ENCODE measurements at regions not wholly inside any gene's neighbourhood (a gene's known extent, or its start where the extent isn't known, plus 50 kb on each side); places are given as distances from the start of the nearest gene placed in this dataset.
"Not testable (repeated sequence)": the region's sequence is repeated elsewhere in the genome, so short reads cannot be mapped to it uniquely, and the experiment has no call there.

- Histone ChIP-seq H3K27ac (no peak overlapping the region), H3K36me3 (no peaks in the 10 kb centered on the region), H3K27me3 (no peaks in the 10 kb centered on the region), H3K4me3 (no peak overlapping the region), H3K4me1 (no peaks in the 10 kb centered on the region), H3K9me3 (no peaks in the 10 kb centered on the region)
- in situ Hi-C loops (cut with MboI; ENCODE audit: low pct_ligation_motif_present in 1 of 4, low pct_unique_long_range_greater_than_20kb in 1 of 4, low sequenced_read_pairs in 3 of 4): no loop called here
- 55 to 100% methylated on average over 1 to 3 of the region's 3 CpGs for WGBS, 2 donors (ENCODE audit: low coverage in 1 of 2)
- intact Hi-C loops (cut with DNase I; ENCODE audit: low total_unique reads): no loop called here
- TF ChIP-seq EP300 (IDR thresholded peaks at IDR 0.05; ENCODE audit: low read depth) (no peak), POLR2A (IDR thresholded peaks at IDR 0.05) (no peak), POLR2AphosphoS5 (IDR thresholded peaks at IDR 0.05) (no peak), CTCF (IDR thresholded peaks at IDR 0.05) (no peak)
- DNase-seq: no peak
These were observed 276.0 kb downstream of the GJA1 start for GRCh38 chr6:121711472-121711871.

- intact Hi-C loops (cut with DNase I; ENCODE audit: low total_unique reads): no loop called here
- Histone ChIP-seq H3K36me3 (no peaks in the 10 kb centered on the region), H3K27ac (no peak overlapping the region), H3K27me3 (no peaks in the 10 kb centered on the region), H3K4me3 (no peak overlapping the region), H3K9me3 (no peaks in the 10 kb centered on the region), H3K4me1 (no peaks in the 10 kb centered on the region)
- DNase-seq: no peak
- in situ Hi-C loops (cut with MboI; ENCODE audit: low pct_ligation_motif_present in 1 of 4, low pct_unique_long_range_greater_than_20kb in 1 of 4, low sequenced_read_pairs in 3 of 4): no loop called here
- TF ChIP-seq POLR2A (IDR thresholded peaks at IDR 0.05) (no peak), EP300 (IDR thresholded peaks at IDR 0.05; ENCODE audit: low read depth) (no peak), CTCF (IDR thresholded peaks at IDR 0.05) (no peak), POLR2AphosphoS5 (IDR thresholded peaks at IDR 0.05) (no peak)
- WGBS, 2 donors (ENCODE audit: low coverage in 1 of 2): 55 to 63% methylated on average over 4 of the region's 4 CpGs
These were observed 282.2 kb downstream of the GJA1 start for GRCh38 chr6:121717686-121718085.

- H3K4me1 ChIP-seq; H3K36me3 ChIP-seq; in situ Hi-C loops (cut with MboI; ENCODE audit: low pct_ligation_motif_present in 1 of 4, low pct_unique_long_range_greater_than_20kb in 1 of 4, low sequenced_read_pairs in 3 of 4); DNase-seq; intact Hi-C loops (cut with DNase I; ENCODE audit: low total_unique reads); H3K9me3 ChIP-seq; H3K4me3 ChIP-seq; H3K27me3 ChIP-seq; H3K27ac ChIP-seq: not testable (repeated sequence)
- WGBS, 2 donors (ENCODE audit: low coverage in 1 of 2): 83 to 87% methylated on average over 1 of the region's 1 CpG
These were observed 285.4 kb downstream of the GJA1 start for GRCh38 chr6:121720867-121721266.

- TF ChIP-seq CTCF (IDR thresholded peaks at IDR 0.05): no peak
- TF ChIP-seq POLR2AphosphoS5 (IDR thresholded peaks at IDR 0.05): no peak
- TF ChIP-seq POLR2A (IDR thresholded peaks at IDR 0.05): no peak
- TF ChIP-seq EP300 (IDR thresholded peaks at IDR 0.05; ENCODE audit: low read depth): no peak
- 68 to 79% methylated on average over 2 of the region's 2 CpGs for WGBS, 2 donors (ENCODE audit: low coverage in 1 of 2)
- DNase-seq: no peak
- H3K4me3 ChIP-seq: no peak overlapping the region
- intact Hi-C loops (cut with DNase I; ENCODE audit: low total_unique reads): no loop called here
- H3K4me1 ChIP-seq: no peaks in the 10 kb centered on the region
- in situ Hi-C loops (cut with MboI; ENCODE audit: low pct_ligation_motif_present in 1 of 4, low pct_unique_long_range_greater_than_20kb in 1 of 4, low sequenced_read_pairs in 3 of 4): no loop called here
- no peaks in the 10 kb centered on the region for H3K27me3 ChIP-seq
- no peak overlapping the region for H3K27ac ChIP-seq
- H3K9me3 ChIP-seq: no peaks in the 10 kb centered on the region
- no peaks in the 10 kb centered on the region for H3K36me3 ChIP-seq
These were observed 288.2 kb downstream of the GJA1 start for GRCh38 chr6:121723623-121724022.

GRCh38 chr6:121724576-121724975 lies 289.1 kb downstream of the GJA1 start:
- no peak for DNase-seq
- in situ Hi-C loops (cut with MboI; ENCODE audit: low pct_ligation_motif_present in 1 of 4, low pct_unique_long_range_greater_than_20kb in 1 of 4, low sequenced_read_pairs in 3 of 4) (no loop called here), intact Hi-C loops (cut with DNase I; ENCODE audit: low total_unique reads) (no loop called here)
- Histone ChIP-seq H3K36me3 (no peaks in the 10 kb centered on the region), H3K27ac (no peak overlapping the region), H3K9me3 (no peaks in the 10 kb centered on the region), H3K27me3 (no peaks in the 10 kb centered on the region), H3K4me1 (no peaks in the 10 kb centered on the region), H3K4me3 (no peak overlapping the region)
- 48 to 62% methylated on average over 2 of the region's 2 CpGs for WGBS, 2 donors (ENCODE audit: low coverage in 1 of 2)
- no peak for TF ChIP-seq CTCF (IDR thresholded peaks at IDR 0.05)
- no peak for TF ChIP-seq POLR2A (IDR thresholded peaks at IDR 0.05)
- TF ChIP-seq POLR2AphosphoS5 (IDR thresholded peaks at IDR 0.05): no peak

Measured in transverse colon (tissue), 4 donors.